GM21786 (cell line): ENCODE measurements at regions not wholly inside any gene's neighbourhood (a gene's known extent, or its start where the extent isn't known, plus 50 kb on each side); places are given as distances from the start of the nearest gene placed in this dataset.
"Not testable (repeated sequence)": the region's sequence is repeated elsewhere in the genome, so short reads cannot be mapped to it uniquely, and the experiment has no call there.

Source experiments
- ATAC-seq: cut with Tn5 transposase; IDR thresholded peaks from one replicate; pipeline ENCODE4 v1.9.1; 2021; ENCODE audit not compliant: unreplicated experiment

GRCh38 chr14:62468946-62469345 is 576.3 kb downstream of the KCNH5 start:
- no peak for ATAC-seq

- ATAC-seq, result no peak
Measured at GRCh38 chr14:62470935-62471334, 574.3 kb downstream of the KCNH5 start.

GRCh38 chr14:62491146-62491545 is 554.1 kb downstream of the KCNH5 start:
- no peak for ATAC-seq

- ATAC-seq, result no peak
Measured at GRCh38 chr14:62497708-62498107, 547.5 kb downstream of the KCNH5 start.

GRCh38 chr14:62501021-62501750 is 544.1 kb downstream of the KCNH5 start:
- no peak for ATAC-seq

GRCh38 chr14:62505045-62505444 is 540.2 kb downstream of the KCNH5 start:
- ATAC-seq, result no peak

DNA sequence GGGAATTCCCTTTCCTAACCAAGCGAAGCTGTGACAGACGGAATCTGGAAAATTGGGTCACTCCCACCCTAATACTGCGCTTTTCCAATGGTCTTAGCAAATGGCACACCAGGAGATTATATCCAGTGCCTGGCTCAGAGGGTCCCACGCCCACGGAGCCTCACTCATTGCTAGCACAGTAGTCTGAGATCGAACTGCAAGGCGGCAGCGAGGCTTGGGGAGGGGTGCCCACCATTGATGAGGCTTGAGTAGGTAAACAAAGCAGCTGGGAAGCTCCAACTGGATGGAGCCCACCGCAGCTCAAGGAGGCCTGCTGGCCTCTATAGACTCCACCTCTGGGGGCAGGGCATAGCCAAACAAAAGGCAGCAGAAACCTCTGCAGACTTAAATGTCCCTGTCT is 523.9 kb downstream of the KCNH5 start:
- not testable (repeated sequence) for ATAC-seq

DNA sequence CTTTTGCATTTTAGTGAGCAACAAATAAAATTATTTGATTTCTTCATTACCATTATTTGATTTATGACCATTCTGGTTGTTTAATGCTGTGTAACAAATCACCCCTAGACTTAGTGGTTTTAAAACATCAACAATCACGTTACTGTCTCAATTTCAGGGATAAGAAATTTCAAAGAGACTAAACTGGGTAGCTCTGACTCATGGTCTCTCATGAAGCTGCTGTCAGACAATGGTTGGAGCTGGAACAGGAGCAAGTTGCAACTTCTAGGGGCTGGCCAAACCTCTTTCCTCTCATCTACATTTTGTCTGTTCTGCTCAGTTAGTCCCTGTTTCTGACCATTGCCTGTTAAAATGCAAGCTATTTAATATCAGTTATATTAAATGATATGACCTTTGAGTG is 517.0 kb downstream of the KCNH5 start:
- ATAC-seq, result no peak

- no peak for ATAC-seq
Measured at GRCh38 chr14:62532181-62532580, 513.1 kb downstream of the KCNH5 start.

DNA sequence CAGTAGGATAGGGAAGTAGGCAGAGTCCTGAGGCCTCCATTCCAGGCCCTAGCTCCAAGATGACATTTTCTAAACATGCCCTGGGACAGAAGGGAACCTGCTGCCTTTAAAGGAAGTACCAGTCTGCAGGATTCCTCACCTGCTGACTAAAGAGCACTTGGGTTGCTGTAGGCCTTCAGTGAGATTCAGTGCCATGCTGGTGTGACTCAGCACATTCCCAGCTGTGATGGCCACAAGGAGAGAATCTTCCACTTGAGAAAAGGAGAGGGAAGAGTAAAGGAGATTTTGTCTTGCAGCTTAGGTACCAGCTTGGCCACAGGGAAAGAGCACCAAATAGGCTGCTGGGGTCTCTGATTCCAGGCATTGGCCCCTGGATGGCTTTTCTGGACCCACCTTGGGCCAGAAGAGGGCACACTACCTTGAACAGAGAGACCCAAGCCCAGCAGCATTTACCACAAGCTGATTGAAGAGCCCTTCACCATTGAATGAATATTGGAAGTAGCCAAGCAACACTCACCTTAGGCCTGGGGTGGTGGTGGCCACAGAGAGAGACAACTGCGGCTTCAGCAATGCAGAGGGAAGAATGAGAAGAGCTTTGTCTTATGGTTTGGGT is 498.3 kb downstream of the KCNH5 start:
- ATAC-seq, result no peak

DNA sequence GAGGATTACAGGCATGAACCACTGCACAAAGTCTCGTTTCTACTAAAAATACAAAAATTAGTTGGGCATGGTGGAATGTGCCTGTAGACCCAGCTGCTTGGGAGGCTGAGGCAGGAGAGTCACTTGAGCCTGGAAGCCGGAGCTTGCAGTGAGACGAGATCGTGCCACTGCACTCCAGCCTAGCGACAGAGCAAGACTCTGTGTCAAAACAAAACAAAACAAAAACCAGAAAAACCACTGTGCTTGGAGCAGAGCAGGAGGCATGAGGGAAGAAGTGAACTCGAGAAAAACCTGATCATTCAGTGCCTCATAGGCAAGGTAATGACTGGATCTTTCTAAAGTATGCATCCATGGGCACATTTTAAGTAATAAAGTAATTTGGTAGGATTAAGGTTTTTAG is 487.8 kb downstream of the KCNH5 start:
- ATAC-seq, result no peak

GRCh38 chr14:62558451-62558850 is 486.8 kb downstream of the KCNH5 start:
- no peak for ATAC-seq

DNA sequence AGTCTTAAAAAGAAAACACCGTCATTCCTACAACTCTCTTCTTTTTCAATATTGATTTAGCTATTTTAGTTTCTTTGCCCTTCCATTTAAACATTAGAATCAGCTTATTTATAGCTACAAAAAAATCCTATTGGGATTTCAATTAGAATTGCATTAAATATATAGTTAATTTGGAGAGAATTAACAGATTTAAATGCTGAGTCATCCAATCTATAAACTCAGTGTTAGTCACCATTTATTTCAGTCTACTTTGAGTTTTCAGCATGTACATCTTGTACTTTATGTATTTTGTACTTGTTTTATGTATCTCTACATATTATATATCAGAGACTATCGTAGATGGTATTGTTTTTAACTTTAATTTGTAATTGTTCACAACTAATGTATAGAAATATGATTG is 460.0 kb downstream of the KCNH5 start:
- ATAC-seq, result no peak

DNA sequence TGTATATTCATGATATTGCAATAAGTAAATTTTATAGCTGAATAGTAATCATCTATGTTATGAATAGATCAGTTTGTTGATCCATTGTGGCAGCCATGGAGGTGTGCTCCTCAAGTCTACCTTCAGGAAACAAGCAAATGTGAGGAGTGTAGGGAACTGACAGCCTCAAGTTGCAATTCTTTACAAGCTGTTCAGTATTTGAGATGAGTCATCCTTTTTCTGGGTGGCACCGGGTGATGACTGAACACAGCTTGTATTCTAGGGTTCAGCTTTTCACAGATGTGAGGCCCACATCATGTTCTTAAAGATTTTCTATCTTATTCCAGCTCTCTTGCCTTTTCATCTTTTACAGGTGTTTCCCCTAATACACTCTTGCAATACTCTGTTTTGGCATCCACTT is 452.4 kb downstream of the KCNH5 start:
- no peak for ATAC-seq

DNA sequence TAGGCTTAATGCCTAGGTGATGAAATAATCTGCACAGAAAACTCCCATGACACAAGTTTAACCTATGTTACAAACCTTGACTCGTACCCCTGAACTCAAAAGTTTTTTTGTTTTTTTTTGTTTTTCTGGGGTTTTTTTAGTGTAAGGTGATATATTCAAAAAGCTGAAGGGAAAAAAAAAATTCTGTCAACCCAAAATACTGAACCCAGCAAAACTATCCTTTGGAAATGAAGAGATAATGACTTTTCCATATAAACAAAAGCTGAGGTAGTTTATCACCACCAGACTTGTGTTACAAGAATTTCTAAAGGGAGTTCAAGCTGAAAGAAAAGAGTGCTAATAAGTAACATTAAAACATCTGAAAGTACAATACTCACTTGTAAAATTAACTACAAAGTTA is 448.1 kb downstream of the KCNH5 start:
- no peak for ATAC-seq

DNA sequence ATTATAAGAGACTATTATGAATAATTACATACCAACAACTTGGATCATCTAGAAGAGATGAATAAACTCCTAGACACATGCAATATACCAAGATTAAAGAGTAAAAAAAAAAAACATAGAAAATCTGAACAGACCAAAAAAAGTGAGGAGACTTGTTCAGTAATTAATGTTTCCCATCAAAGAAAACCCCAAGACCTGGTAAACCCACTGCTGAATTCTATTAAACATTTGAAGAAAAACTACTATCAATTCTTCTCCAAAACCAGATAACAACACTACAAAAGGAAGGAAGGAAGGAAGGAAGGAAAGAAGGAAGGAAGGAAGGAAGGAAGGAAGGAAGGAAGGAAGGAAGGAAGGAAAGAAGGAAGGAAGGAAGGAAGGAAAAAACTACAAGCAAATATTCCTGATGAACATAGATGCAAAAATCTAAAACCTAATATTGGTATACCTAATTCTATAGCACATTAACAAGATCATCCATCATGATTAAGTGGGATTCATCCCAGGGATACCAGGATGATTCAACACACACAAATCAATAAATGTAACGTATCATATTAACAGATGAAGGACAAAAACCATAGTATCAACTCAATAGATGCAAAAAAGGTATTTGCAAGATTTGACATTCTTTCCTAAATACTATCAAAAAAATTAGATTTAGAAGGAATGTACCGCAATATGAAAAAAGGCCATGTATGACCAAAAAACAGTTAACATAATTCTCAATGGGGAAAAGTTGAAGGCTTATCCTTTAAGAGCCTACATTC is 445.5 kb downstream of the KCNH5 start:
- ATAC-seq, result no peak

DNA sequence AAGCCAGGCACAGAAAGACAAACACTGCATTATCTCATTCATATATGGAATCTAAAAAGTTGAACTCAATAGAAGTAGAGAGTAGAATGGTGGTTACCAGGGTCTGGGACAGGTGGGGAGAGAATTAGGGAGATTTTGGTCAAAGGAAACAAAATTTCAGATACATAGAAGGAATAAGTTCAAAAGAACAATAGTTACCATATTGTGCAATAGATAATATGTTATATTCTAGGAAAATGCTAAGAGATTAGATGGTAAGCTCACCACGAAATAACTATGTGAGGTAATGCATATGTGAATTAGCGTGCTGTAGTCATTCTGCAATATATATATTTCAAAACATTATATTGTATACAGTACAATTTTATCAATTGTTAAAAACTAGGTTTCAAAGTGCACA is 442.5 kb downstream of the KCNH5 start:
- no peak for ATAC-seq

DNA sequence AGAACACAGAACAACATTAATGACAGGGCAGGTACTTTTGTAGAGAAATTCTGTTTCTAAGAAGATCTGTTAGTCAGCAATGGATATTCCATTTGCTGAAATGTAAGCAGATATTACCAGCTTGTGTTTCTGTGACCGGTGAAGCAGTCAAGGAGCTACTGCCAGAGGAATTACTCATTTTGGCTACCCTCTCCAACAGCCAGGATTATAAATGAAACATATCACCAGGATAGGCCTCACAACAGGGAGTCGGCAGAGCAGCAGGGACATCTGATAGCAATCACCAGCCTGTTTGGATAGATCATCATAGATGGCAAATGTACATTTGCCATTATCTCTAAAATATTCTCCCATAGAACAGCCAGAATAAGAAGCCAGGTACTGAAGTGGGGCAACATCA is 440.7 kb downstream of the KCNH5 start:
- ATAC-seq, result no peak

- no peak for ATAC-seq
Measured at GRCh38 chr14:62614122-62614521, 431.1 kb downstream of the KCNH5 start.

GRCh38 chr14:62616668-62617067 is 428.6 kb downstream of the KCNH5 start:
- no peak for ATAC-seq

- ATAC-seq, result no peak
Measured at GRCh38 chr14:62626416-62626815, 418.8 kb downstream of the KCNH5 start.

DNA sequence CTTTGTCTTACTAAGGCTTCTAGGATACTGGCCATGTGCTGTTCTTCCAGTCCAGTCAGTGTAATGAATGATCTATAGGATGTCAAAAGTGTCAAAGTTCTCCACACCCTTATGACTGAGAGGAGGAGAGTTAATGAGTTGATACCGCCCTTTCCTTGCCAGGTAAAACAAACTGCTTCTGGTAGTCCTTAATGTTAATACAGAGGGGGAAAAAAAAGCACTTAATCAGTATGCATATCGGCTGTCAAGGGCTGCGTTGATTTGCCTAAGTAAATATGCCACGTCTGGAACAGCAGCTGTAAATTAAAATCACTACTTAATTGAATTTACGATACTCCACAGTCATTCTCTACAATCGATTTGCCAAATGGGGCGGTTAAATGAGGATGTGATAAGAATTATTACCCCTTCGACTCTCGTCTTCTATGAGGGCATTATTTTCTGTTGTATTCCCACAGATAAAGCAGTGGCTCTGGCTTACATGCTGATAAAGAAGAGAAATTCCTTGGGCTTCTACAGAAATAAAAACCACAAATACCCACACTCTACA is 416.0 kb downstream of the KCNH5 start:
- ATAC-seq, result no peak
